NCI-H524 (cell line): ENCODE measurements at regions not wholly inside any gene's neighbourhood (a gene's known extent, or its start where the extent isn't known, plus 50 kb on each side); places are given as distances from the start of the nearest gene placed in this dataset.
"Not testable (repeated sequence)": the region's sequence is repeated elsewhere in the genome, so short reads cannot be mapped to it uniquely, and the experiment has no call there.

Source experiments
- DNase-seq, 2 experiments: peaks; one replicate each; lab custom pipeline; 2025; lab: John Stamatoyannopoulos, UW

DNA sequence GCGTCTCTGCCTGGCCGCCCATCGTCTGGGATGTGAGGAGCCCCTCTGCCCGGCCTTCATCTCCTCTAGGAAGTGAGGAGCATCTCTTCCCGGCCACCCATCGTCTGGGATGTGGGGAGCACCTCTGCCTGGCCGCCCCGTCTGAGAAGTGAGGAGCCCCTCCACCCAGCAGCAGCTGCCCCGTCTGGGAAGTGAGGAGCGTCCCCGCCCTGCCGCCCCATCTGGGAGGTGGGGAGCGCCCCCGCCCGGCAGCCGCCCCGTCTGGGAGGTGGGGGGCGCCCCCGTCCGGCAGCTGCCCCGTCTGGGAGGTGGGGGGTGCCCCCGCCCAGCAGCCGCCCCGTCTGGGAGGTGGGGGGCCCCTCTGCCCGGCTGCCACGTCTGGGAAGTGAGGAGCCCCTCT lies 153.7 kb upstream of the MYRIP start:
- not testable (repeated sequence) for DNase-seq

DNA sequence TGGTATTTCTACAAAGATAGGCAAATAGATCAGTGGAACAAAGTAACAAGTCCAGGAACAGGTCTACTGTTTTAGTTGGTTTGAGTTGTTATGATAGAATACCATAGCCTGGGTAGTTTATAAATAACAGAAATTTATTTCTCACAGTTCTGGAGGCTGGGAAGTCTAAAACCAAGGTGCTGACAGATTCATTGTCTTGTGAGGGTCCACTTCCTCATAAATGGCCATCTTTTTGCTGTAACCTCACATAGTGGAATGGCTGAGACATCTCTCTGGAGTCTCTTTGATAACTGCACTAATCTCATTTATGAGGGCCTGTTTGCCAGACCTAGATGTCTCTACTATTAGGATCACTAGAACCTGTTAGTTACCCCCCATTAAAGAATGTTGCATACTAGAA lies 152.3 kb upstream of the MYRIP start:
- DNase-seq = no peak

DNA sequence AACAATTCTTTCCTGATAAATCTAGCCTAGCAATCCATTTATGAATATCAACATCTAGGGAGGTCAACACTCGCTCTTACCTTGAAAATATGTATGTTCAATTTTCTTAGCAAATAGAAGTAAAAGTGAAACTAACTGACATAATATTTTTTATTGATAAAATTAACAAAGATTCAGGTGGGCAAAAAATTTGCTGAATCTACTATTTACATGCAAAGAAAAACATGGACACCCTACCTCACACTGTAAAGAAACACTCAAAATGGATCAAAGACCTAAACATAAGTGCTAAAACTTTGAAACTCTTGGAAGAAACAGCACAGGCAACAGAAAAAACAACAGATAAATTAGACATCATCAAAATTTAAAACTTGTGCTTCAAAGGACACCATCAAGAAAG lies 151.6 kb upstream of the MYRIP start:
- no peak for DNase-seq

DNA sequence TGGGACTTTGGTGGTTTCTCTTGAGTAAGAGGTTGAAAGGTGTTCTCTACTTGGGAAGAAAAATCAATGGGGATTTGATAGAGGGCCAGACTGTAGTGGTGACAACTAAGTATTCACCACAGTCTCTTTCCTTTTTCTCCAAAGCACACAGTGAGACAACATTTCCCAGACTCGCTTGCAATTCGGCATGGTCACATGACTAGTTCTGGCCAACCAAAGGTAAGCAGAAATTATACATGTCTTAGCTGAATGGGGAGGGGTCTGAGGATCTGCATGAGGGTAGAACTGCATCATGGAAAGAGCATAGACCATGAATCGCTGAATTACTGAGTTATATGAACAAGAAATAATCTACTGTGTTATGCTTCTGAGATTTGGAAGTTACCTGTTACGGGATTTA lies 144.5 kb upstream of the MYRIP start:
- DNase-seq = no peak

DNA sequence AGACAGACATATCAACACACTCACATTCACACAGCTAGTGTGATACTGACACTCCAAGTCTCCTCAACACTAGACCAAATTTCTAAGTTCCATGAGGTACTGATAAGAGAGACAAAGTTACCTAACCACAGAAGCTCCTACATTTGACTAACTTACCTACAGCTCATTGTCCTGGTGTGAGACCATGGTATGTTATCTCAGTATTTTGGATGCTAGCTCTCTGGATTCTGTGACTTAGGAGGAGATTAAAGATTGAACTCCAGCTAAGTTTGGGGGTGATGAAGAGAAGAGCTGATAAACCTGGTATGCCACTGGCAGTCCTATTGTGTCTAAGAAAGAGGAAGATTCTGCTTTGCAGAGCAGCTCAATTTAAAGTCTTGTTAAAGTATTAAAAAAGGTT lies 144.0 kb upstream of the MYRIP start:
- DNase-seq = no peak

DNA sequence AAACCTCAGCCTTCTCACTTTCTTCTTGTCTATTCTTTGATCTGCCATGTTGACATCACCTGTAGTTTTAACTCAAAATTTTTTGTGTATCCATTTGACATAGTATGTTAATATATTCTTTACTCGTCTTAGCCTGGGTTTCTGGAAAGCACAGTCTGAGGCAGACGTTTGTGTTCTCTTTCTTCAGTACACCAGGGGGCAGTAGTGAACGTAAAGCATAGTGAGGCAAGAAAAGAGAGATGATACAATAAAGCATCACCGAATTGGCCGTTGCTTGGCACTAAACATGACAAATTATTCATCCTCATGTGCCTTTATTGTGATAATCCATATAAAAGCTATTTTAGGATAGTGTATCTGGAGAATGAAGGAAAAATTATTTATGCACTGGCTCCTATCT lies 141.0 kb upstream of the MYRIP start:
- DNase-seq = peak; percentile 5 to 51

DNA sequence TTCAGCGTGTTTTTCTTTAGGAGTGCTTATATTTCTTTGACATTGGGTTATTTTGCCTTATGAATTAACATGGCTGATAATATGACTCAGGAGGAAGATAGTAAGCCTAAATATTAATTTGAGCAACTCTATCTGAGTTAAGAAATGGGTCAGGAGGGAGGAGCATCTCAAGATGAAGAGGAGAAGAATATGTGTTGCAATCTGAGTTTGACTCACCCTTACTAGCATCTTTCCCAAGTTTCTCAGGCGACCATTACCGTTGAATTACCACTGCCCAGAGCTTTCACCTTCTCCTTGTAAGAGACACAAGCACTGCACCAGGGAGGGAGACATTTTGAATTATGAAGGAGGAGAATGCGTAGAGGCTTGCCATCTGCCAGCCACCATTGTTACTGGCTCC lies 138.3 kb upstream of the MYRIP start:
- no peak for DNase-seq

DNA sequence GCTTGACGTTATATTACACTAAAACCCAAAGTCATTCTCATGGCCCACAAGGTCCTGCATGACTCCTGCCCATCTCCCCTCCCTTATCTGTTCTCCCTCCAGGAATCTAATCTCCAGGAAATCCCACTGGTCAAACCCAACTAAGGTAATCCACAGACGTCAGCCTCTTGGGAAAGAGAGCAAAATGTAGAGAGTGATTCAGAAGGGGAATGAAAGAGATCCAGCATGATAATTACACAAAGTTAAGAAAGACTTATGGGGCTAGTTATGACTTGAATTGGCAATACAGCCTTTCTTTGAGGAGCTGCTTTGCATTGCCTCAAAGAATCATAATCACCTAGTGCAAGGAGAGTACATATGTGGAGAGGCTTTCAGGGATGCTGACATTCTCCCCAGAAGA lies 137.8 kb upstream of the MYRIP start:
- no peak for DNase-seq

DNA sequence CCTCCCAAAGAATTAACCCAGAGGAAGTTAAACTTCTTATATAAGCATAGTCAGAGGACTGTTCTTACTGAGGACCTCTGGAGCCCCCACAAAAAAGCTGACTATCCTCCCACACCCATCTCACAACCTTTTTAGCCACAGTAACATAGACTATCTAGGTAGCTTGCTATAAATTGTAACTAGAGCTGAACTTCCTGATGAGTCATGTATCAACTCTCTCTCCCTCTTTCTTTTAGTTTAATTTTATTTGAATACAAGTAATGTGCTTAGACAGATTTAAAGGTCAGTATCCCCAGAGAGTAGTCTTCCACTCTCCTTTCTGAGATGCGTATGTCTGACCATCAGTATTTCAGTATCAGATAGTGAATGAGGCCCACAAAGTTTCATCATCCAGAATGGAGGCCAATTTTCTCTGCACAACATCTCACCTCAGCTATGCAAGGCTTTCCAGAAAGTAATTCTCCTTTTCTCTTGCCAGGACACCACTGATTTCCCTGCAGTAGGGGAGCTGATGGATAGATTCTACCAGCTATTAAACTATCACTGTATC lies 104.0 kb upstream of the MYRIP start:
- no peak for DNase-seq

DNA sequence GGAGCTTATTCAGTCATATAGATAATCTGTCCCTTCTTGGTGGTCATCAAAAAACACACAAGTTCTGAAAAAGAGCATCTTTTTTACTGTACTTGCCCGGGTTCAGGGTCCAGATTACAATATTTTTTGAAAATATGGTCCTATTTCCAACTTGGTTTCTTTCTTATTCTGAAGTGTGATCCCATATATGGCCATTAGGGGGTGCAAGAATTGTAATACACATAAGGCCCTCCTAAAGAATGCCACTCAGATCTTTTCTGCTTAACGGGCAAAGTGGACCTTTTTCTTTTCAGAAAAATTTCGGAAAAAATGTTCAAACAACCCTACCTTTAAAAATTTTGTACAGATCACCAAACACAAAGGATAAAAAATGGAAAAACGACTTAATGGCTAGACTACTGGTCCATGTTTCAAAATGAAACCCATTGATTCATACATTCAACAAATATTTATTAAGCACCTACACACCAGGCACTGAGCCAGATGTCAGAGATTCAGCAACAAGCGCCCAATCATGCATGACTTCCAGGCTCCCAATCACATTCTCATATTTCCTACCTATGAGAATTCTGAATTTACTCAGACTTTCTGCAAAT lies 102.0 kb upstream of the MYRIP start:
- peak; percentile 8 to 51 for DNase-seq

DNA sequence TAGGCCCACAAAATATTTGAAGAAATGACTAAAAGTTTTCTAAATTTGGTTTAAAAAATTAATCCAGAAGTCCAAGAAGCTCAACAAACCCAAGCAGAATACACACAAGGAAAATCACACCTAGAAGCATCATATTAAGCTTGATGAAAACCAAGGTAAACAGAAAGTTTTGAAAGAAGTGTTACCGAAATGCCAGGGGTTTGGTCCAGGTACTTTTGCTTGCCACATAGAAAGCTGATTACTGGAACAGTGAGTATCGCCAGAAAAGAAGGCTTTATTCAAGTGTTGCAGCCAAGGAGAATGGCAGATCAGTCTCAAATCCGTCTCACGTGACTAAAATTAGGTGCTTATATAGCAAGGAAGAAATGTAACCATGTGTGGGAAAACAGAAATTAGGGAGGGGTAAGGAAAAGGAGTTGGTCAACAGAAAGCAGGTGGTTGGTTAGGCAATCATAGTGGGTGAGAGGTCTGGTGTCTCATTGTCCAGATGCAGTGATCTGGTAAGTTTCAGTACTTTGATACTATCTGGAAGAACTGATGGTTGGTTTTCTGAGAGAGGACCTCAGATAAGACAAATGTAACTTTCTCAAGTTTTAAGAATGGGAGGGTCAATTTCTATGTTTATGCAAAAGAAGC lies 96.9 kb upstream of the MYRIP start:
- no peak for DNase-seq

DNA sequence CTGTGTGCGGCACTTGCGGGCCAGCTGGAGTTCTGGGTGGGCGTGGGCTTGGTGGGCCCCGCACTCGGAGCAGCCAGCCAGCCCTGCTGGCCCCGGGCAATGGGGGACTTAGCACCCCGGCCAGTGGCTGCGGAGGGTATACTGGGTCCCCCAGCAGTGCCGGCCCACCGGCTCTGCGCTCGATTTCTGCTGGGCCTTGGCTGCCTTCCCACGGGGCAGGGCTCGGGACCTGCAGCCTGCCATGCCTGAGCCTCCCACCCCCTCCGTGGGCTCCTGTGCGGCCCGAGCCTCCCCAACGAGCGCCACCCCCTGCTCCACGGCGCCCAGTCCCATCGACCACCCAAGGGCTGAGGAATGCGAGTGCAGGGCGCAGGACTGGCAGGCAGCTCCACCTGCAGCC lies 96.1 kb upstream of the MYRIP start:
- not testable (repeated sequence) for DNase-seq

DNA sequence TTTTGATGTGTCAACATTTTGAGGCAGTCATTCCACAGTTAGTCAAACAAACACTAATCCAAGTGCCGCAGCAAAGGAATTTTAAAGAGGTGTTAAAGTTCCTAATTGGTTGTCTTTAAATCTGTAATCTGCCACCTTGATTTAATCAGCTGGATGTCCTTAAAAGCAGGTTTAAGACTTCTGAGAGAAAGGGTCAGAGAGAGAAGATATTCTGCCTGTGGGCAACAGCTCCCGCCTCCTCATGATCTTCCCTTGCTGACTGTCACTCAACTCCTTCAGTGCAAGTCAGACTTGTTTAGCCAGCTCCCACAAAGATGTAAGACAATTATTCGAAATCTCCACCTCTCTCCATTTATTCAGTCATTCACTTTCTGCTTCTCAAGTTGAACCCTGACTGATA lies 92.6 kb upstream of the MYRIP start:
- DNase-seq = no peak

DNA sequence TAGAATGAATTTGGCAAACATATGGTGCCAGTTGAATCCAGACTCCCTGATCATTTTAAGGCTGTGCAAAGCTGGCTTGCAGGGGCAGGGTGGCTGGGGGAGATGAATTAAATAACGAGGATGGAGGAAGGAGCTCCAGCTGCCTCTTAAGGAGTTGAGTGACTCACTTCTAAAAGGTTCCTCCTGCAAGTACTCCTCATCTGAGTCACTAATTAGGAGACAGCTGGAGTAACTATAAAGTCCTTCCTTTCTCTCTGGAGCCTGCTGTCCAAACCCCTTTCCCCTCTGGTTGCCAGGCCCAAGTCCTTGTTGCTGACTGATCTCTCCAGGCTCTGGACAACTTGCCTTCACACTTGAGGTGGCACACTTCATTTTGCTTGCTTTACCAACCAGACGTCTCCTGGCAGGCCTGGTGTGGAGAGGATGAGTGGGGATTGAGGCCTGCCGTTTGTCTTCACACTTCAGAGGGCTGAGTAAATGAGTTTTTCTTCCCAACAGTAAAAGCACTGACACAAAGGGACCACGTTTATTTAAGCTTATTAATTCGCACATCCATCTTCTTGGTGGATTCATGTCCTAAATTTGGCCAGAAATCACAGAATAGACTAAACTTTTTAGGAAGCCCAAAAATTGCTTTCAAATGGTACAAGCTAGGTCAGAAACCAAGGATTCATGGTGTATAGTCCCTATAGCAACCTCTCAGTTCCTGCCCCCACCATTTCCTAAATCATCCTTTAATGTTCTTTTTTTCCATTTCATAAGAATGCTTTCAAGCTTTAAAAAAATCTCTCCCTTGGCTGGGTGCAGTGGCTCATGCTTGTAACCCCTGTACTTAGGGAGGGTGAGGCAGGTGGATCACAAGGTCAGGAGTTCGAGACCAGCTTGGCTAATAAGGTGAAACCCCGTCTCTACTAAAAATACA lies 90.5 kb upstream of the MYRIP start:
- peak; percentile 64 to 93 for DNase-seq

DNA sequence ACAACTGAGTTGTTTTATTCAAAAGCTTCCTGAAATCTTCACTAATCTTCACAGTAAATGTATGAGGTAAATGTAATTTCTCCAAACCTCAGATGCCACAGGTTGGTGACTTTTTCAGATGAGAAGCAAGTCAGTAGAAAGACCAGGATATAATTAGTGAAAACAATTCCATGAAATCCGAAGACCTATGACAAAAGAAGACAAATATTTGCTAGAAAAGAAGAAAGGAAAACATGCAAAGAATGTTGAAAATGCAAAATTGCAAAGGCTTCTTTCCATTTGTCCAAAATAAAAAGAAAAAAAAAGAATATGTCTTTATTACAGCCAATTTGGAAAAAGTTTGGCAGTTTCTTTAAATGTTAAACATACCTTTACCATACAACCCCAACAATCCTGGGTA lies 88.3 kb upstream of the MYRIP start:
- no peak for DNase-seq

DNA sequence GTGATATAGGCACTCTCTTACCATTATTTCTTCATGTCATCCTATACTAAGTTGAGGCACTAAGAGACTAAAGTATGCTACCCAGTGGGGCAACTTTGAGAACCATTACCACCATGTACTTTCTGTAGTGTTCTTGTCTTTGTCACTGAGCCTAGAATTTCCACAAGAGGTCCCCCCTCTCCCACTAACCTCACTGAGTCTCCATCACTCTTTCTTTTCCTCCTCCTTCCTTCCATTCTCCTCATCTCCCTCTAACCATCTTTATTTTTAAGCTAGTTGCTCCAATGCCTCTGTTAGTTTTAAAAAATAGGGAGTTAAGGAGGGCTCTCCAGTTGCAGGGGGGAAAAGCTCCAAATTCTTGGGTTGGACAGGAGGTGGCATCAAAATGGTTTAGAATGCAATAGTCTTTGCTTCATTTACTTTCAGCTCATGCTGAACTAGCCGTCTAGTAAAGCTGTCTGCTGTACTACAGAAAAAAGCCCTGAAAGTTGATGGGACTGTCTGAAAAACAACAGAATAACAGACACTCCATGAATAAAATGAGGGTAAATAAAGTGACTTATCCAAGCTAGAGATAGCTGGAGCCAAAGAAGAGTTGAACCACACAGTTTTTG lies 85.1 kb upstream of the MYRIP start:
- peak in 1 of 2 experiments; percentile 6 for DNase-seq

DNA sequence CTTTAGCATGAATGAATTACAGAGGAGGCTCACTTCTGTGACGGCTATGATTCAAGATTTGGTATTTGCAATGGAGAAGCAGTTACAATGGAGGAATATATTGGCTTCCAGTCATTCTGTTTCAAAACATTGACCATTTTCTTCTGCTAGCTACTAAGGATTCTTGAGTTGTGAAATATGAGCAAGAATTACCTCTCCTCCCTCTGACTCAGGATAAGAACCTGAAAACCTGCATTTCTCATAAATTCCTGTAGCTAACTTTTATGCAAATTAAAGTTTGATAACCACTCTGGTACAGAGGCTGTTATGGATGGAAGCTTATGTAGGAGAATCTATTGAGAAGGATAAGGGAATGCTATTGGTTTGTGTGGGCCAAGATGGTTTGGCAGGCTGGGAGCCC lies 84.1 kb upstream of the MYRIP start:
- DNase-seq = no peak

DNA sequence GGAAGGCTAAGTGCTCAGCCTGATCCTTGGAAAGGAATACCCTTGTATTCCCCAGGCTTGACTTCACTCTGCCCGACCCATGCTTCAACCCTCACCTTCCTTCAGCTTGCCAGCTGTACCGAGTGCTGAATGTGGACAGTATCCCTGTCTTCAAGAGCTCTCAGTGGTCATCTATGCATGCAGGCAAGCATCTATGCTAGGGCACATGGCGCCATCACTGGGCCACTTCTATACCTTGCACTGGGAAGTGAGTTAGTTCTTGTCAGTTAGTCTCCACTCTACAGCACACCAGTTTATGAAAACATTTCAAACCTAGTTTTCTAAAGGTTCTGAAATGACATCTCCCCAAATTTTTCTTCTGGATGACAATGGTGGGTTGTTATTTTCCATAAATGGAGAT lies 82.0 kb upstream of the MYRIP start:
- DNase-seq = peak in 1 of 2 experiments; percentile 13

DNA sequence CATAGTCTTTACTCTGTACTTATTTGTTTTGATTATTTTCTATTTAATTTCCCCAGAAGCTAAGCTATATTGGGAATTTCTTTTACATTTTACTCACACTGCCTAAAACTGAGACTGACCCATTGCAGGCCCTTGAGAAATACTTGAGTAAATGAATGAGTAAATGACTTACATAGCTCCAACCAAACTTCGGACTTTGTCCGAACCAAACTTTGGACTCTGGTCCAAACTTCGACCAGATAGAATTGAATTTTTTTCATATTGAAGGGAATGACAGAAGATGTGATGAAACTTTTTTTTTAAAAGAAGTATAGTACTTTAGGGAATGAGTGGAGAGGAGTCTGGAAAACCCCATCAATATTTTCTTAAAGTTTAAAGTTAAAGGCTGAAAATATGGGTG lies 75.6 kb upstream of the MYRIP start:
- DNase-seq = no peak

DNA sequence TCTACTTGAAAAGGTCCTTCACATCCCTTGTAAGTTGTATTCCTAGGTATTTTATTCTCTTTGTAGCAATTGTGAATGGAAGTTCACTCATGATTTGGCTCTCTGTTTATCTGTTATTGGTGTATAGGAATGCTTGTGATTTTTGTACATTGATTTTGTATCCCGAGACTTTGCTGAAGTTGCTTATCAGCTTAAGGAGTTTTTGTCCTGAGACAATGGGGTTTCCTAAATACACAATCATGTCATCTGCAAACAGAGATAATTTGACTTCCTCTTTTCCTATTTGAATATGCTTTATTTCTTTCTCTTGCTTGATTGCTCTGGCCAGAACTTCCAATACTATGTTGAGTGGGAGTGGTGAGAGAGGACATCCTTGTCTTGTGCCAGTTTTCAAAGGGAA lies 69.8 kb upstream of the MYRIP start:
- DNase-seq = not testable (repeated sequence)

DNA sequence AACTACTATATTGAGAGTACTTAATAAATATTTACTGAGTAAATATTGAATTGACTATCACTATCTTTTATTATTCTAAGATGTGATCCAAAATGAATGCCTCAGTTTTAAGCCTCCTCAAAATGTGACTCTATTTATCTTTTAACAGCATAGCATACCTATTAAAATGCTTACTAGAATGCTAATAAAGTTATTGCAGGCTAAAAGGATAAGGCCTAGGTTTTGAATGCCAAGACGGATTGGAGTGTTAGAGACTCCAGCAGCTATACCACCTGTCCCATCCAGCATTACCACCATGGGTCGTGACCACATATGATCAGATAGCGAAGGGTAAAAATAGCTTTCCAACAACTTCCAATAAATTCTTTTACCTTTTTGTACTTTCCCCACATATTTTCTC lies 64.7 kb upstream of the MYRIP start:
- DNase-seq = no peak

DNA sequence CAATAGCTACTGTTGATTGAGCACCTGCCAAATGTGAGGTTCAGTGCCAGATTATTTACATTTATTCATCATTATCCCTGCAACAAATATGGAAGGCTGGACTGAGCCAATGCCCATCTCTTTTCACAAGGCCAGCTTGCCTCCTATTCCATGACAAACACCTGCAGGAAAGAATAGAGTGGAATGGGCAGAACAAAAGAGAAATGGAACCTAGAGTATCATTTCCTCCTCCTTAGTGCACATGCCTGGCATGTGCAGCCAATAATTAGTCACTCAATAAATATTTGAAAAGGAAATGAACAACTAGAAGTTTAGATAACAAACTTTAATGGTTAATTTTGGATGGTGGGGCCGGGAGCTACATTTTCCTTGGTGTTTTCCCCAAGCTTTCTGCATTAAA lies 61.4 kb upstream of the MYRIP start:
- no peak for DNase-seq
